HG02870 (cell line): ENCODE measurements at regions not wholly inside any gene's neighbourhood (a gene's known extent, or its start where the extent isn't known, plus 50 kb on each side); places are given as distances from the start of the nearest gene placed in this dataset.
"Not testable (repeated sequence)": the region's sequence is repeated elsewhere in the genome, so short reads cannot be mapped to it uniquely, and the experiment has no call there.

Experiments used
- ATAC-seq: cut with Tn5 transposase; IDR thresholded peaks from one replicate; pipeline ENCODE4 v1.9.1; 2021; ENCODE audit warnings: mild to moderate bottlenecking, moderate library complexity; ENCODE audit not compliant: unreplicated experiment

- no peak for ATAC-seq
These were observed 72.3 kb upstream of the CD2AP start for GRCh38 chr6:47405273-47405672.

- ATAC-seq = no peak
These were observed 70.0 kb upstream of the CD2AP start for GRCh38 chr6:47407300-47408281.

- peak; percentile 77 for ATAC-seq
These were observed 63.7 kb upstream of the CD2AP start for GRCh38 chr6:47413752-47414422.

GRCh38 chr6:47414423-47415167 is 63.0 kb upstream of the CD2AP start:
- ATAC-seq = peak; percentile 60

- ATAC-seq = no peak
These were observed 60.9 kb upstream of the CD2AP start for GRCh38 chr6:47416396-47417345.

- no peak for ATAC-seq
These were observed 58.0 kb upstream of the CD2AP start for GRCh38 chr6:47419621-47420020.

- no peak for ATAC-seq
These were observed 56.9 kb upstream of the CD2AP start for GRCh38 chr6:47420394-47421371.

GRCh38 chr6:47423079-47423478 is 54.5 kb upstream of the CD2AP start:
- no peak for ATAC-seq

GRCh38 chr6:47424436-47424836 is 53.2 kb upstream of the CD2AP start:
- ATAC-seq = no peak

GRCh38 chr6:47425724-47426123 is 51.9 kb upstream of the CD2AP start:
- ATAC-seq = not testable (repeated sequence)

- no peak for ATAC-seq
These were observed 50.9 kb upstream of the CD2AP start for GRCh38 chr6:47426524-47427302.

- ATAC-seq = no peak
These were observed 49.9 kb upstream of the CD2AP start for GRCh38 chr6:47427680-47428079.
